Stimulated activated CD8-positive, alpha-beta memory T cell treated with anti-CD3 and anti-CD28 coated beads, Interleukin-12 subunit alpha, Interleukin-12 subunit beta, amount 100 ng/mL, for 24 hours (primary cell): ENCODE measurements at regions not wholly inside any gene's neighbourhood (a gene's known extent, or its start where the extent isn't known, plus 50 kb on each side); places are given as distances from the start of the nearest gene placed in this dataset.

ENCODE experiments used
- DNase-seq: peaks from one replicate; pipeline ENCODE4 v3.0.0-alpha.2; 2020; ENCODE audit errors: extremely low read depth

GRCh38 chr15:70227147-70227546 is 129.4 kb upstream of the TLE3 start:
- no peak for DNase-seq

DNA sequence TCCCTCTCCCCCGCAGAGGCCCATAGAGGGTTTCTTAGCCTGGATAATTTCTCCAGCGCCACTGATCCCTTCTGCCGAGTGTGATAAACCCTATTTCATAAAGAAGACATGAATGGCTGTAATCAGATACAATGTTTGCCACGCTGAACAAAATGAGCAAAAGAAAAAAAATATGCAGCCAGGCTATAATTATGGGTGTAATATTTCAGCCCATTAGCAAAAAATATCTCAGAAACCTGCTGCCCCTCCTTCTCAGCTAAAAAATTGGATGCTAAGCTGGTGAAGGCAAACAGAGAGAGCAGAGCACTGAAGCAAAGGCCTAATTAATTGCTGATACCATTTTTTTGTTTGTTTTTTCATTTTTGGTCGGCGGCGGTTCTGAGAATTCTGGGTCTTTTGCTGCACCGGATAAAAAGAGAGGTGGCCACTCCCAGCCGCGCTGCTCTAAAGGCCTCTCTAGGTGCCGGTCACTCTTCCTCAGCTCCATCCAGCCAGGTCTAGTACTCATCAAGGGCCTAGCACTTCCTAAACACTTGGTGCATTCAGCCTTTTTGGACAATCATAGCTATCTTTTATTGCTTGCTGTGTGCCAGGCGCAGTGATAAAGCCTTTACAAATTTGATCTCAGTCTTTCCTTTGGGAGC is 128.7 kb upstream of the TLE3 start:
- no peak for DNase-seq

DNA sequence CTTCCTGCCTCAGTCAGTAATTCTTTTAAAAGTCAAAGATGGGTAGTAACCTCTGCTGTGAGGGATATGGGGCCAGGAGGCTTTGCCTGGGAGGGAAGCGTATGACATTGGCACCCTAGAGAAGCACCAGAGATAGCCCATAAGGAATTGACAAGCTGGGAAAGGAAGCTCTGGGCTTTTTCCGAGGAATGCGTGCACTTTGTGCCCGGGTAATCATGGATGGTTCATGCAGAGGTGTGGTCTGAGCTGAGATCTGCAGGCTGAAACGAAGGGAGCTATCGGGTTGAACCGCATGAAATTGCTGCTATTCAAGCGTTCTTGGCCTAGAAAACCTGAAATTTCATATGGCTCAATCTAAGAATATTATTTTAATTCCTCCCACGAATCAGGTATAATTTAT is 127.7 kb upstream of the TLE3 start:
- DNase-seq = no peak

- no peak for DNase-seq
Observed at GRCh38 chr15:70222606-70223005, 124.9 kb upstream of the TLE3 start.

DNA sequence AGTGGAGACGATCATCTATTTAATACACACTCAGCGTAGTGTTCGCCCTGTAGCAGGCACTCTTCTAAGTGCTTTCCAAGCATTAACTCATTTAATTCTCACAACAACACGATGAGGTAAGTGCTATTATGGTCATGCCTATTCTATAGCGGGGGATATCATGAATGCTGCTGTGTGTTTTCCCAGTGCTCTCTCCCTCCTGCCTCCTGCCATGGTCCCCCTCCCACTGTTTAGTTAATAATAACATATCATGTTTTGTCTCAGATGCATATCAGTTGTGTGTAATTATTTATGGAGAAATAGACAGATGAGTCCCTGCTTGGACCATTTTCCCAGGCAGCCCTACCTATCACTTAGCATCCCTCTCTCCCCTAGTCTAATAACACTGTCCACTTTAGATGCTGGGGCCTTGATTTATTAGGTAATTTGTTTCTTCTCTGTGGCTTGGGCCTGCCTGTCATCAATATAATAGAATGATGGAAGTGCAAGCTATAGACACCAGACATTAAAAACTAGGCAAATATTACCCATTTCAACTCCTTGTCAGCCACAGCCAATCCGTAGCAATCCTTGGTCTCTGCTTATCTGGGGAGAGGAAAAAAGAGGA is 122.9 kb upstream of the TLE3 start:
- no peak for DNase-seq

- no peak for DNase-seq
Observed at GRCh38 chr15:70219966-70220365, 122.2 kb upstream of the TLE3 start.

- no peak for DNase-seq
Observed at GRCh38 chr15:70219256-70219895, 121.7 kb upstream of the TLE3 start.

GRCh38 chr15:70217226-70218160 is 119.8 kb upstream of the TLE3 start:
- DNase-seq = no peak

DNA sequence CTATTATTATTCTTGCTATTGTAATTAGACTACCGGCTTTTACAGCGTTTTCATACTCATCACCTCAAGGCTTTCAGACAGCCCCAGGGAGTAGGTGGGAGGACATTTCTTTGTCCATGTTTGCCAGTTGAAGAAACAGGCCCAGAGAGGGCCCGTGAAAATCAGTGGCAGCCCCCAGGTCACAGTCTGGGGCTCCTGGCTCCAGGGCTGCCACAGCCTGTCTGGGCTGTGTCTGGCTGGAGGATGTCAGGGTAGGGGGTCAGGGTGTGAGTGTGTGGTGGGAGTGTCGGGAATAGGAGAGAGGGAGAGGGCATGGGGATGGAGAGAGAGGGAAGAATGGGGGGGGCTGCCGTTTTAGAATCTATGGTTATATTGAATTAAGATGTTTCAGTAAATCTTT is 118.2 kb upstream of the TLE3 start:
- no peak for DNase-seq

GRCh38 chr15:70214941-70215635 is 117.4 kb upstream of the TLE3 start:
- no peak for DNase-seq

DNA sequence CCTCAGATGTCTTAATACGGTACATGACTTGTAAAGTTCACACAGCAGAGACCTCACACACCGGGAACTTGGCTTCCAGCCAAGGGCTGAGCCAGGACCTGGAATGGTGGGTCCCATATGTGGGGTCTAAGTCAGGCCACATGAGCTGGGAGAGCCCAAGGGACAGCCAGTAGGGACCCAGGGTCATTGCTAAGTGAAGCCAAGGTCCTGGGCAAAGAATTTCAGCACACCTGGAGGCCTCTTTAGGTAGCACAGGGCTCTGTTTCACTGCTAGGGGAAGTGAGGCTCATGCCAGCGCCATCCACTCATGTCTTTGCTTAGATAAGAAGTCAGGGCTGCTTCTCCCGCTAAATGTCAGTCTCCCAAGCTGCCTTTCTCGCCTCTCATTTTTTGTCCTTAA is 116.6 kb upstream of the TLE3 start:
- DNase-seq = no peak

- DNase-seq = no peak
Observed at GRCh38 chr15:70213794-70214193, 116.1 kb upstream of the TLE3 start.

- DNase-seq = no peak
Observed at GRCh38 chr15:70212963-70213315, 115.2 kb upstream of the TLE3 start.

DNA sequence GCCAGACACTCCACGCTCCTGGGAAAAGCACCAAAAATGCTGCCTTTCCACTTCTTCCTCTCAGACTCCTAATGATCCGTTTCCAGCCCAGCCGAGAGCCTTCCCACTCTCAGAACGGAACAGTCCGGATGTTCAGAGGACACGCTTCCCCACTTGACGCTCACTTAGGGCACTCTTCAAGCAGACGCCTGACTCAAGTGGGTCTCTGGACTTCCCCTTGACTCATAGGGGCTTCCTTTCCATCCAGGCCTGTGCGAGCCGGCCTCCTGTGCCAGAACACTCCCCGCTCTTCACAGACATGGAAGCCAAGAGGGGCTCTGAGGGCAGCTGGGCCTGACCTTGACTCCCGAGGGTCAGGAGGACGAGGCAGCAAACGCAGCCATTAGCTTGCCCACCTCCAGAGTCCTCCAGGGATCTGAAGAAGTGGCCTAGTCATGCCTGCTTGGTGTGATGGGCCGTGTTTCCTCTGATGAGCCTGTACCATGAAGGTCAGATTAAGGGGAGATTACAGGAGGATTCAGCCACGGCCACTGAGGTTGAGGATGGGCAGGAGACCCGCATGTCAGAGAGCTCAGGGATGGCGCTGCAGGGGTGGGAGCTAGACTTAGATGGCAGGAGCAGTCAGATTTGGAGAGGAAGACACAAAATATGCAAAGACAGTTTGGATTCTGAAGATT is 114.7 kb upstream of the TLE3 start:
- DNase-seq = no peak

DNA sequence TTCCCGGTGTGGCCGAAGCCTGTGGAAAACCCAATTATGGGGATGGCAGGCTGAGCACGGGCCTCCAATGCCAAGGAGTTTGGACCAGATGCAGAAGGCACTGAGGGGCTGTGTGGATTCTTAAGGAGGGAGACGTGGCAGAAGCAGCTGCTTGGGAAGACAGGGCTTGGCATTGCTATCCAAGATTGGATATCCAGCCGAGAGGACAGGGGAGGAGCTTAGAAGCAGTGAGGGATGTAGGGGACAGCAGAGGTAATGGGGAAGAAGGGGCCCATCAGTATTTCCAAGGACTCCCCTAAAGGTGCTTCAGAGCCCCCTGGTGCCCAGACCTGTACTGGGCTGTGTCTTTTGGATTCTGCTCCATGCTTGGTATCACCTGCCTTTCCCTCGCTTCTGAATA is 112.8 kb upstream of the TLE3 start:
- DNase-seq = no peak

DNA sequence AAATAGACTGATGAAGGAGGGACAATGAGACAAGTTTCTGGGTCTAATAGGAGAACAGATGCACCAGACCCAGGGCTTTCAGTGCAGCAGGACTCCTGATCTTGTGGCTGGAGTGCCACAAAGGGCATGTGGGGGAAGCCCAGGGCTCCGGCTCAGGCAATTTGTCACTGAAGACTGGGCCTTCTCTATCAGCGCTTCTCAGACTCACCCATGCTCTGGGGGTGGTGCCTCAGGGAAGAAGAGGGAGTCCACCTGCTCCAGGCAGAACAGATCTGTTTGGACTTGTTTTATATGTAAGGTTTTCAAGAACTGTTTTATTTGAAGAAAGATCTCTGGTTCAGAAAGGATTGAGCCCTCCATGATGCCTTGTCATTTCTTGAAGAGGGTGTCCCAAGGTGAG is 112.4 kb upstream of the TLE3 start:
- no peak for DNase-seq

- no peak for DNase-seq
Observed at GRCh38 chr15:70209499-70209898, 111.8 kb upstream of the TLE3 start.

DNA sequence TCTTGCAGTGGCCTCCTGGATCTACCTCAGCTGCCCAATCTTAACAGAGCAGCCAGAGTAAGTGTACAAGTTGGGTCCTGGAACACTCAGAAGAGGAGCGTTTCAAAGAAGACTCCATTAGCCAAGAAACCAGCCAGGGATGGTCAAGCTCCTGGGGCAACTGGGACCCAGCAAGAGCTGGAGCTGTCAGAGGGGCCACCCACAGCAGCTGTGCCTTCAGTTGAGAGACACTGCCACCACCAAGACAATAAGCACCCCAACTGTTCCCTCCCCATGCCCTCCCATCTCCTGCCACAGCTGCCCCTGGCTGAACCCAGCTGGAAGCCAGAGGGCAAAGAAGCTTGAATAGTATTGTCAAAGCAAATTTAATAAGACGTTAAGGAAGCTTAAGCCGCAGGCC is 110.6 kb upstream of the TLE3 start:
- DNase-seq = no peak

GRCh38 chr15:70206668-70207067 is 109.0 kb upstream of the TLE3 start:
- DNase-seq = no peak

DNA sequence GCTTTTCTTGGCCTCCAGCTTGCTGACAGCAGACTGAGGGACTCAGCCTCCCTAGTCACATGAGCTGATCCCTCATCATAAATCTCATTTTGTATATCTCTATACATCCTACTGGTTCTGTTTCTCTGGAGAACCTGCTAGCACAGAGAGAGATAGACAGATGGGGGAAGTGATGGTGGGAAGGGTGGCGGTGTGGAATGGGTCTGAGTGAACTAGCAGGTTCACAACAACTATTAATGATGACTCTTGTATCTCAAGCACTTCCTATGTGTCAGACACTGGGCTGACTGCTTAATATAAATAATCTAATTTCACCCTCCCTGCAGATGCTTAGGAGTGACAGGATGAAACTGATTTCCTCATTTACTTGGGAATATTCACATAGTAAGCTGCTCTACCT is 106.9 kb upstream of the TLE3 start:
- DNase-seq = no peak

DNA sequence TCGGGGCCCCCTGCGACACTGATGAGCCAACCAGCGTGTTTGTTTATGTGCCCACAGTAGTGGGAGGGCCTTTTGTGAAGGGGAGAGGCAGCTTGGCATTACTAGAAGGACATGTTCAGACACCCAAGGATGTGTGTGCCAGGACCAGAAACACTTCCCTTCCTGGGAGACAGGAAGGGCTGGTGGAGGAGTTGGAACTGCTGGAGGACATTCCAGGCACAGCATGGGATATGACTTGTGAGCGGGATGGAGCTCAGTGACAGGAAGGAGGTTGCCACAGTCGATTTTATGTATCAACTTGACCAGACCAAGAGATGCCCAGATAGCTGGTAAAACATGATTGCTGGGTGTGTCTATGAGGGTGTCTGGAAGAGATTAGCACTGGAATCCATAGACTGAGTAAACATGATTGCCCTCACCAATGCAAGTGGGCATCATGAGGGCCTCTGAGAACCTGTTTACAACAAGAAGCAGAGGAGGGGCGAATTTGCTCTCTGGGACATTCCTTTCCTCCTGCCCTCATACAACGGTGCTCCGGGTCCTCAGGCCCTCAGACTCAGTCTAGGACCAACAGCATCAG is 106.4 kb upstream of the TLE3 start:
- no peak for DNase-seq
